CD8-positive, alpha-beta memory T cell (primary cell): ENCODE measurements at regions not wholly inside any gene's neighbourhood (a gene's known extent, or its start where the extent isn't known, plus 50 kb on each side); places are given as distances from the start of the nearest gene placed in this dataset.
"Not testable (repeated sequence)": the region's sequence is repeated elsewhere in the genome, so short reads cannot be mapped to it uniquely, and the experiment has no call there.

Experiments
- CTCF ChIA-PET: fragments of 350-600 bp; sonication (Branson Sonifier 250); formaldehyde crosslinking; loops from one replicate; lab custom pipeline; 2021; ENCODE audit warnings: antibody characterized with exemption; lab: Charles Lee
- POLR2A ChIA-PET: fragments of 350-600 bp; sonication (Branson Sonifier 250); formaldehyde crosslinking; loops from one replicate; lab custom pipeline; 2021; ENCODE audit warnings: antibody characterized with exemption; lab: Charles Lee
- DNase-seq, 5 donors: peaks; one replicate each; pipeline versions ENCODE4 v3.0.0 to v3.0.0-alpha.2; 2020 to 2022; ENCODE audit warnings: mixed read lengths in 1 of 5
- H3K27ac ChIP-seq: one replicate; pipeline ENCODE4 v1.7.0; 2013; ENCODE audit warnings: low read depth, mild to moderate bottlenecking, low read length, moderate library complexity
- H3K27me3 ChIP-seq: 2 replicates; pipeline ENCODE4 v1.7.0; 2013; ENCODE audit warnings: low read length, mild to moderate bottlenecking; ENCODE audit not compliant: insufficient read depth, poor library complexity, severe bottlenecking
- H3K36me3 ChIP-seq: 2 replicates; pipeline ENCODE4 v1.7.0; 2013; ENCODE audit warnings: mild to moderate bottlenecking, low read length, moderate library complexity; ENCODE audit not compliant: insufficient read depth
- H3K4me1 ChIP-seq: 2 replicates; pipeline ENCODE4 v1.7.0; 2013; ENCODE audit warnings: mild to moderate bottlenecking, low read length, moderate library complexity; ENCODE audit not compliant: insufficient read depth
- H3K4me3 ChIP-seq: 2 replicates; pipeline ENCODE4 v1.7.0; 2013; ENCODE audit warnings: mild to moderate bottlenecking, low read length
- H3K9me3 ChIP-seq: 2 replicates; pipeline ENCODE4 v1.7.0; 2013; ENCODE audit warnings: mild to moderate bottlenecking, low read length
- H3K27ac Mint-ChIP-seq, 8 donors: one replicate each; pipeline ENCODE4 v1.8.0; 2020 to 2021; ENCODE audit warnings: mixed read lengths in 8 of 8, mild to moderate bottlenecking in 6 of 8, inconsistent platforms in 3 of 8, moderate library complexity in 3 of 8
- H3K27me3 Mint-ChIP-seq, 2 donors: one replicate each; pipeline ENCODE4 v1.8.0; 2020 to 2021; ENCODE audit warnings: mixed read lengths in 2 of 2, mild to moderate bottlenecking in 1 of 2, moderate library complexity in 1 of 2
- H3K36me3 Mint-ChIP-seq, 3 donors: one replicate each; pipeline ENCODE4 v1.8.0; 2020 to 2021; ENCODE audit warnings: mixed read lengths in 3 of 3, inconsistent platforms in 1 of 3, mild to moderate bottlenecking in 1 of 3
- H3K4me1 Mint-ChIP-seq, 3 donors: one replicate each; pipeline ENCODE4 v1.8.0; 2020 to 2021; ENCODE audit warnings: mixed read lengths in 3 of 3, inconsistent platforms in 1 of 3, mild to moderate bottlenecking in 1 of 3
- H3K4me3 Mint-ChIP-seq, 7 donors: one replicate each; pipeline ENCODE4 v1.8.0; 2020 to 2021; ENCODE audit warnings: mixed read lengths in 7 of 7, mild to moderate bottlenecking in 6 of 7, moderate library complexity in 4 of 7, inconsistent platforms in 2 of 7
- H3K9me3 Mint-ChIP-seq, 5 donors: one replicate each; pipeline ENCODE4 v1.8.0; 2020 to 2022; ENCODE audit warnings: mixed read lengths in 5 of 5, mild to moderate bottlenecking in 3 of 5, moderate library complexity in 2 of 5, inconsistent platforms in 1 of 5

DNA sequence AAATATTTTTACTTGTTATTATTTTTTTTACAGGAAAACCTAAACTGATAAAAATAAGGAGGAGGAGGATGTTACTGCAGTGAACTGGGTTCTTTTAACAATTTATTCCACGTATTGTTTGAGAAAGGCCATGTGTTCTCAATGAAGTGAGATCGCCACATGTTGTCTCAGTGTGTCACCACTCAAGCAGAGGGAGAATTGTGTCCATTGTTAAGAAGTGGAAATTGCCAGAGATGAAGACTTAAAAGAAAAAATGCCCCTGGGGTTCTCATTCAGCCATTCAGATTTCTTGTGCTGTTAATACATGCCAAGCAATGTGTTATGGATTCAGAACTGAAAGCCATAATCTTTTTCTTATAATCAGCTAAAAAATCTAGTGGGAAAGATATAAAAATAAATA, 297.1 kb downstream of the NSUN3 start:
- Histone ChIP-seq H3K4me3 (no peak overlapping the region), H3K9me3 (no peaks in the 10 kb centered on the region), H3K4me1 (no peaks in the 10 kb centered on the region), H3K27ac (no peak overlapping the region), H3K27me3 (no peaks in the 10 kb centered on the region), H3K36me3 (no peaks in the 10 kb centered on the region)
- Mint-ChIP-seq H3K4me1 (no peaks in the 10 kb centered on the region), H3K27ac (no peak overlapping the region), H3K27me3 (peaks cover 0 to 1% of the 10 kb centered on the region in 2 donors), H3K9me3 (peaks cover 0 to 4% (median 2%) of the 10 kb centered on the region in 5 donors), H3K4me3 (no peak overlapping the region), H3K36me3 (no peaks in the 10 kb centered on the region)
- CTCF ChIA-PET, result no interaction called here
- POLR2A ChIA-PET, result no interaction called here
- DNase-seq, result no peak

GRCh38 chr3:94360987-94361386, 298.1 kb downstream of the NSUN3 start:
- Mint-ChIP-seq H3K27me3 (peaks cover 0 to 1% of the 10 kb centered on the region in 2 donors), H3K4me1 (no peaks in the 10 kb centered on the region), H3K36me3 (no peaks in the 10 kb centered on the region), H3K4me3 (no peak overlapping the region), H3K27ac (no peak overlapping the region), H3K9me3 (peaks cover 0 to 4% (median 2%) of the 10 kb centered on the region in 5 donors)
- Histone ChIP-seq H3K27me3 (no peaks in the 10 kb centered on the region), H3K27ac (no peak overlapping the region), H3K9me3 (no peaks in the 10 kb centered on the region), H3K4me1 (no peaks in the 10 kb centered on the region), H3K36me3 (no peaks in the 10 kb centered on the region), H3K4me3 (no peak overlapping the region)
- ChIA-PET CTCF (no interaction called here), POLR2A (no interaction called here)
- DNase-seq, result no peak

- DNase-seq, result no peak
- H3K9me3 Mint-ChIP-seq, result peaks cover 0 to 6% (median 2%) of the 10 kb centered on the region in 5 donors
- POLR2A ChIA-PET, result no interaction called here
These were observed 299.5 kb downstream of the NSUN3 start for GRCh38 chr3:94362393-94362792.

DNA sequence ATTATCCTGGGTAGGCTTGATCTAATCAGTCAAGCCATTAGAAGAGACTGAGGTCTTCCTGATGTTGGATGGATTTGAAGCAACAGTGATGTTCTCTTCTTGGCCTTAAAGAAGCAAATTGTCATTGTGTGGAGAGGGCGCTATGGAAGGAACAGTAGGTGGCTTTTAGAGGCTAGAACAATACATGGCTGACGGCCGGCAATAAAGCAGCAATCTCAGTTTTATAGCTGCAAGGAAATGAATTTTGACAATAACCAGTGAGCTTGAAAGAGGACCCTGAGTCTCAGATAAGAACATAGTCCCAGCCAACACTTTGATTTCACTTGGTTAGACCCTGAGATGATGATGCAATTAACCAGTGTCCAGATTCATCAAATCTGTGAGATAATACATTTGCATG, 302.1 kb downstream of the NSUN3 start:
- H3K36me3 ChIP-seq, result no peaks in the 10 kb centered on the region
- Mint-ChIP-seq H3K4me3 (no peak overlapping the region), H3K27ac (no peak overlapping the region), H3K36me3 (no peaks in the 10 kb centered on the region), H3K9me3 (peaks cover 1 to 16% (median 8%) of the 10 kb centered on the region in 5 donors), H3K4me1 (no peaks in the 10 kb centered on the region), H3K27me3 (peaks cover 0 to 1% of the 10 kb centered on the region in 2 donors)
- no peaks in the 10 kb centered on the region for H3K4me1 ChIP-seq
- no peaks in the 10 kb centered on the region for H3K9me3 ChIP-seq
- no peak overlapping the region for H3K27ac ChIP-seq
- no peak overlapping the region for H3K4me3 ChIP-seq
- POLR2A ChIA-PET, result no interaction called here
- DNase-seq, result no peak
- H3K27me3 ChIP-seq, result no peaks in the 10 kb centered on the region
- CTCF ChIA-PET, result no interaction called here

More at GRCh38 chr3:94362393-94362792, 299.5 kb downstream of the NSUN3 start:
- Histone ChIP-seq H3K4me1 (no peaks in the 10 kb centered on the region), H3K4me3 (no peak overlapping the region), H3K27ac (no peak overlapping the region), H3K36me3 (no peaks in the 10 kb centered on the region), H3K9me3 (no peaks in the 10 kb centered on the region), H3K27me3 (no peaks in the 10 kb centered on the region)
- no peaks in the 10 kb centered on the region for H3K36me3 Mint-ChIP-seq
- CTCF ChIA-PET, result no interaction called here
- peaks cover 0 to 1% of the 10 kb centered on the region in 2 donors for H3K27me3 Mint-ChIP-seq
- no peak overlapping the region for H3K4me3 Mint-ChIP-seq
- H3K27ac Mint-ChIP-seq, result no peak overlapping the region
- H3K4me1 Mint-ChIP-seq, result no peaks in the 10 kb centered on the region

GRCh38 chr3:94372026-94372425, 309.2 kb downstream of the NSUN3 start:
- peaks cover 0 to 2% (median 0%) of the 10 kb centered on the region in 3 donors for H3K36me3 Mint-ChIP-seq
- H3K9me3 Mint-ChIP-seq, result peaks cover 5 to 21% (median 8%) of the 10 kb centered on the region in 5 donors
- no peaks in the 10 kb centered on the region for H3K27me3 Mint-ChIP-seq
- ChIA-PET POLR2A (no interaction called here), CTCF (no interaction called here)
- H3K27ac Mint-ChIP-seq, result no peak overlapping the region
- DNase-seq, result no peak
- no peaks in the 10 kb centered on the region for H3K4me1 ChIP-seq
- H3K4me3 ChIP-seq, result no peak overlapping the region
- H3K4me1 Mint-ChIP-seq, result no peaks in the 10 kb centered on the region
- no peaks in the 10 kb centered on the region for H3K36me3 ChIP-seq
- no peak overlapping the region for H3K27ac ChIP-seq
- H3K9me3 ChIP-seq, result no peaks in the 10 kb centered on the region
- no peaks in the 10 kb centered on the region for H3K27me3 ChIP-seq
- H3K4me3 Mint-ChIP-seq, result no peak overlapping the region

DNA sequence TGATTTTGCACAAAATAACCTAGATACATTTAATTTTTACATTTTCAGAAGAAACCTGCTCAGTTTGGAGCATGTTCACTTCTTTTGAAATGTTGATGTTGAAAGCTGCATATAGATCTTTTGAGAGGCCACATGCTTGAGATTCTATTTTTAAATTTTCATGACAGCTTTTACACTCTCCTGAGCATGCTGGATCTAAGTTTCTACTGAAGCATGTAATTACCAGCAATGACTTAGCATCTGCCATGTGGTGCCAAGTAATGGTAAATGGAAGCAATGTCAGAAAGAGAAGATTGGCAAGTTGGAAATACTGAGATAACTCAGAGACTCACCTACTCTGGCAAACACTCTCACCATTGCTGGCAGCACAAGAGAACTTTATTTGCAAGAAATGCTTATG, 310.6 kb downstream of the NSUN3 start:
- Mint-ChIP-seq H3K9me3 (peaks cover 3 to 21% (median 8%) of the 10 kb centered on the region in 5 donors), H3K27ac (no peak overlapping the region), H3K27me3 (no peaks in the 10 kb centered on the region), H3K4me1 (no peaks in the 10 kb centered on the region), H3K36me3 (peaks cover 0 to 2% (median 0%) of the 10 kb centered on the region in 3 donors), H3K4me3 (no peak overlapping the region)
- Histone ChIP-seq H3K9me3 (no peaks in the 10 kb centered on the region), H3K27ac (no peak overlapping the region), H3K4me1 (no peaks in the 10 kb centered on the region), H3K36me3 (no peaks in the 10 kb centered on the region), H3K27me3 (no peaks in the 10 kb centered on the region), H3K4me3 (no peak overlapping the region)
- CTCF ChIA-PET, result no interaction called here
- POLR2A ChIA-PET, result no interaction called here
- no peak for DNase-seq

DNA sequence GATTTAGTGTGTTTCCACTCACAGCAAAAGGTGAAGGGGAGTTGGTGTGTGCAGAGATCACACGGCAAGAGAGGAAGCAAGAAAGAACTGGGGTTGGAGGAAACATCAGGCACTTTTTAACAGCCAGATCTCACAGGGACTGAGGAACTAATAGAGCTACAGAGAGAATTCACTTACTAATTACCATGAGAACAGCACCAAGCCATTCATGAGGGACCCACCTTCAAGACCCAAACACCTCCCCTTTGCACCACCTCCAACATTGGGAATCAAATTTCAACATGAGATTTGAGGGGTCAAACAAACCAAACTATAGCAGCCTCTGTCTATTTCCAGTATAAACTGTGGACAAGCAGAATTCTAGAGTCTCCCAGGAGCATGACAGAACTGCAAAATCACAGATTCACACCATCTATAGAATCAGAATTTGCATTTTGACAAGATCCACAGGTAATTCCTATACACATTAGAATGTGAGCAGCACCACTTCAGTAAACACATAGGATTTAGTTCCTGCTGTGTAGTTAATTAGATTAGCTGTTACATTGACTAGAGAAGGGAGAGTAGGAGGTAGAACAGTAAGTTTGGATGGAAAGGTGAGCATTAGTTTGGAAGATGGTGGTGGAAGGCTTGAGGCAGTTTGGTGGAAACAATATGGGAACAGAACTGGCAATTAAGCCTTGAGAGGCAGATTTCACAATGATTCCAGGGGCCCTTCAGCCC, 311.7 kb downstream of the NSUN3 start:
- H3K4me3 ChIP-seq, result no peak overlapping the region
- peaks cover 0 to 19% (median 8%) of the 10 kb centered on the region in 5 donors for H3K9me3 Mint-ChIP-seq
- H3K36me3 ChIP-seq, result no peaks in the 10 kb centered on the region
- no peaks in the 10 kb centered on the region for H3K4me1 Mint-ChIP-seq
- no peak for DNase-seq
- H3K27me3 ChIP-seq, result no peaks in the 10 kb centered on the region
- no peak overlapping the region for H3K4me3 Mint-ChIP-seq
- no peaks in the 10 kb centered on the region for H3K4me1 ChIP-seq
- no peaks in the 10 kb centered on the region for H3K27me3 Mint-ChIP-seq
- H3K9me3 ChIP-seq, result no peaks in the 10 kb centered on the region
- H3K27ac ChIP-seq, result no peak overlapping the region
- H3K27ac Mint-ChIP-seq, result no peak overlapping the region
- POLR2A ChIA-PET, result no interaction called here
- H3K36me3 Mint-ChIP-seq, result peaks cover 0 to 2% (median 0%) of the 10 kb centered on the region in 3 donors
- CTCF ChIA-PET, result no interaction called here

- H3K4me3 Mint-ChIP-seq, H3K4me3 ChIP-seq, H3K27ac ChIP-seq, DNase-seq, H3K4me1 ChIP-seq, H3K4me1 Mint-ChIP-seq, H3K27me3 Mint-ChIP-seq, H3K27me3 ChIP-seq, POLR2A ChIA-PET, H3K9me3 ChIP-seq, H3K36me3 ChIP-seq, H3K27ac Mint-ChIP-seq, H3K9me3 Mint-ChIP-seq, CTCF ChIA-PET, H3K36me3 Mint-ChIP-seq: not testable (repeated sequence)
These were observed 314.3 kb downstream of the NSUN3 start for GRCh38 chr3:94377123-94377696.
